Fibroblast of skin of right biceps (primary cell): ENCODE measurements at regions not wholly inside any gene's neighbourhood (a gene's known extent, or its start where the extent isn't known, plus 50 kb on each side); places are given as distances from the start of the nearest gene placed in this dataset.

ENCODE experiments used
- DNase-seq: peaks from one replicate; pipeline ENCODE4 v3.0.0-alpha.2; 2013

GRCh38 chr4:114728426-114728825 lies 129.8 kb downstream of the UGT8 start:
- no peak for DNase-seq

- no peak for DNase-seq
Measured at GRCh38 chr4:114729068-114729738, 130.6 kb downstream of the UGT8 start.

GRCh38 chr4:114734594-114734993 lies 136.0 kb downstream of the UGT8 start:
- peak; percentile 36 for DNase-seq

GRCh38 chr4:114752391-114753165 lies 154.0 kb downstream of the UGT8 start:
- peak; percentile 56 for DNase-seq

GRCh38 chr4:114754616-114755015 lies 156.0 kb downstream of the UGT8 start:
- DNase-seq = no peak

- DNase-seq = no peak
Measured at GRCh38 chr4:114758066-114758465, 159.5 kb downstream of the UGT8 start.

GRCh38 chr4:114768501-114768900 lies 169.9 kb downstream of the UGT8 start:
- no peak for DNase-seq

GRCh38 chr4:114770624-114771023 lies 172.0 kb downstream of the UGT8 start:
- DNase-seq = no peak

GRCh38 chr4:114773339-114773738 lies 174.7 kb downstream of the UGT8 start:
- no peak for DNase-seq
